ENCODE measurements at regions not wholly inside any gene's neighbourhood (a gene's known extent, or its start where the extent isn't known, plus 50 kb on each side); places are given as distances from the start of the nearest gene placed in this dataset.

- no peak for TF ChIP-seq CTCF (IDR thresholded peaks at IDR 0.05)
- TF ChIP-seq POLR2A (IDR thresholded peaks at IDR 0.05) = no peak
- peak; percentile 44 to 66 (median 53) for TF ChIP-seq POLR2AphosphoS5 (IDR thresholded peaks at IDR 0.05)
These were observed 137.9 kb downstream of the ICOS start for GRCh38 chr2:204074456-204074855.
